B cell (primary cell): ENCODE measurements at regions not wholly inside any gene's neighbourhood (a gene's known extent, or its start where the extent isn't known, plus 50 kb on each side); places are given as distances from the start of the nearest gene placed in this dataset.
"Not testable (repeated sequence)": the region's sequence is repeated elsewhere in the genome, so short reads cannot be mapped to it uniquely, and the experiment has no call there.

ENCODE experiments used
- EZH2 ChIP-seq: IDR thresholded peaks from 2 replicates; pipeline ENCODE4 v1.6.1; 2012; ENCODE audit warnings: borderline replicate concordance, low read depth, mild to moderate bottlenecking, moderate library complexity, low read length; ENCODE audit not compliant: insufficient read depth, poor library complexity, severe bottlenecking
- TF ChIP-seq, protein P1 (sequence below): fragments of 200-600 bp; IDR thresholded peaks from one replicate; pipeline ENCODE4 v1.8.0; 2022; ENCODE audit warnings: antibody characterized with exemption, mild to moderate bottlenecking

DNA sequence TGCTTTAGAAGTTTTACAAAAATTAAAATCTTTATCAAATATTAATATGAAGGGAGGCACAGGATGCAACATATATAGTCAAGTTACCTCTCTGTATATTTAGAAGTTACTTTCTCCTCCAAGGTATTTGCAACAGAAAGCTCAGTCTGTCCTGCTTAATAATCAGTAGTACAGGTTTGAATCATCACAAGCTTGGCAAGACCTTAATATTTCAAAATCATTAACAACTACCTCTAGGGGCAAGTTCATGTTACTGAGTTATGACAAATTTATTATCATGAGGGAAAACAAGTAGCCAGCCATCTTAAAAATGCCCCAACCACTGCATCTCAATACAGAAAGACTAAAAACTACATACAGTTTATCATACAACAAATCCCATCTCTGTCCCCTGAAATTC lies 116.0 kb downstream of the PMAIP1 start:
- TF ChIP-seq, protein P1, sequence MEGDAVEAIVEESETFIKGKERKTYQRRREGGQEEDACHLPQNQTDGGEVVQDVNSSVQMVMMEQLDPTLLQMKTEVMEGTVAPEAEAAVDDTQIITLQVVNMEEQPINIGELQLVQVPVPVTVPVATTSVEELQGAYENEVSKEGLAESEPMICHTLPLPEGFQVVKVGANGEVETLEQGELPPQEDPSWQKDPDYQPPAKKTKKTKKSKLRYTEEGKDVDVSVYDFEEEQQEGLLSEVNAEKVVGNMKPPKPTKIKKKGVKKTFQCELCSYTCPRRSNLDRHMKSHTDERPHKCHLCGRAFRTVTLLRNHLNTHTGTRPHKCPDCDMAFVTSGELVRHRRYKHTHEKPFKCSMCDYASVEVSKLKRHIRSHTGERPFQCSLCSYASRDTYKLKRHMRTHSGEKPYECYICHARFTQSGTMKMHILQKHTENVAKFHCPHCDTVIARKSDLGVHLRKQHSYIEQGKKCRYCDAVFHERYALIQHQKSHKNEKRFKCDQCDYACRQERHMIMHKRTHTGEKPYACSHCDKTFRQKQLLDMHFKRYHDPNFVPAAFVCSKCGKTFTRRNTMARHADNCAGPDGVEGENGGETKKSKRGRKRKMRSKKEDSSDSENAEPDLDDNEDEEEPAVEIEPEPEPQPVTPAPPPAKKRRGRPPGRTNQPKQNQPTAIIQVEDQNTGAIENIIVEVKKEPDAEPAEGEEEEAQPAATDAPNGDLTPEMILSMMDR, result not testable (repeated sequence)
- TF ChIP-seq EZH2, result not testable (repeated sequence)
